Mucosa of descending colon (tissue), 3 donors: ENCODE measurements at regions not wholly inside any gene's neighbourhood (a gene's known extent, or its start where the extent isn't known, plus 50 kb on each side); places are given as distances from the start of the nearest gene placed in this dataset.

ENCODE experiments used
- ATAC-seq: fragments of 200-7000 bp; cut with Tn5 transposase; one replicate; pipeline ENCODE4 v1.9.1; 2020; ENCODE audit warnings: mild to moderate bottlenecking, moderate library complexity
- DNase-seq, 3 donors: peaks; one replicate each; pipeline ENCODE4 v3.0.0-alpha.2; 2020
- H3K36me3 ChIP-seq: fragments of 200-600 bp; one replicate; pipeline ENCODE4 v1.8.0; 2021; ENCODE audit warnings: low read depth, mild to moderate bottlenecking
- H3K4me1 ChIP-seq: fragments of 200-600 bp; one replicate; pipeline ENCODE4 v1.8.0; 2021; ENCODE audit warnings: low read depth, mild to moderate bottlenecking
- H3K4me3 ChIP-seq: fragments of 200-600 bp; one replicate; pipeline ENCODE4 v1.8.0; 2021; ENCODE audit warnings: mild to moderate bottlenecking
- H3K9me3 ChIP-seq: fragments of 200-600 bp; one replicate; pipeline ENCODE4 v1.8.0; 2021; ENCODE audit warnings: mild to moderate bottlenecking
- CTCF ChIP-seq: fragments of 200-600 bp; IDR thresholded peaks from one replicate; pipeline ENCODE4 v1.8.0; 2022; ENCODE audit warnings: antibody characterized with exemption, mild to moderate bottlenecking
- intact Hi-C, 2 donors: fragments of 100-400 bp; cut with DNase I in 1 of 2; cut with micrococcal nuclease in 1 of 2; formaldehyde crosslinking; loops; one replicate each; pipeline versions ENCODE4 v1.11.0 to v1.11.1; 2022; cut with DNase I, micrococcal nuclease
- donor health status: DM: no; HTN: no; CAD: no; lungs with moderate emphysema.
- donor health status: DM: no; HTN: no; CAD: no.
- donor health status: DM: no; HTN: yes; CAD: no.

- Histone ChIP-seq H3K4me3 (no peak overlapping the region), H3K36me3 (no peaks in the 10 kb centered on the region), H3K4me1 (no peaks in the 10 kb centered on the region), H3K9me3 (peaks cover 2% of the 10 kb centered on the region)
- TF ChIP-seq CTCF, result no peak
- intact Hi-C loops, result no loop called here
- DNase-seq (no peak), ATAC-seq (no peak)
These were observed 84.7 kb downstream of the URB2 start for GRCh38 chr1:229710746-229711145.

GRCh38 chr1:229714306-229714705 is 88.3 kb downstream of the URB2 start:
- TF ChIP-seq CTCF, result no peak
- Histone ChIP-seq H3K36me3 (no peaks in the 10 kb centered on the region), H3K4me3 (no peak overlapping the region), H3K9me3 (no peaks in the 10 kb centered on the region), H3K4me1 (no peaks in the 10 kb centered on the region)
- ATAC-seq (no peak), DNase-seq (no peak)
- intact Hi-C loops, result no loop called here

GRCh38 chr1:229714964-229715603 is 89.0 kb downstream of the URB2 start:
- TF ChIP-seq CTCF, result no peak
- intact Hi-C loops, result no loop called here
- Histone ChIP-seq H3K36me3 (no peaks in the 10 kb centered on the region), H3K4me1 (no peaks in the 10 kb centered on the region), H3K9me3 (no peaks in the 10 kb centered on the region), H3K4me3 (no peak overlapping the region)
- DNase-seq (peak in 1 of 3 donors; percentile 70), ATAC-seq (peak; percentile 66)

GRCh38 chr1:229716069-229716468 is 90.0 kb downstream of the URB2 start:
- ATAC-seq (no peak), DNase-seq (no peak)
- TF ChIP-seq CTCF, result no peak

GRCh38 chr1:229716704-229717103 is 90.7 kb downstream of the URB2 start:
- ATAC-seq (no peak), DNase-seq (no peak)
- H3K9me3 ChIP-seq, result peaks cover 8% of the 10 kb centered on the region
- H3K4me3 ChIP-seq, result no peak overlapping the region
- no peaks in the 10 kb centered on the region for H3K36me3 ChIP-seq
- intact Hi-C loops, result no loop called here
- no peak for TF ChIP-seq CTCF
- H3K4me1 ChIP-seq, result no peaks in the 10 kb centered on the region

More at GRCh38 chr1:229716069-229716468, 90.0 kb downstream of the URB2 start:
- Histone ChIP-seq H3K9me3 (peaks cover 4% of the 10 kb centered on the region), H3K4me1 (no peaks in the 10 kb centered on the region), H3K4me3 (no peak overlapping the region), H3K36me3 (no peaks in the 10 kb centered on the region)
- intact Hi-C loops, result no loop called here
